ENCODE measurements at regions not wholly inside any gene's neighbourhood (a gene's known extent, or its start where the extent isn't known, plus 50 kb on each side); places are given as distances from the start of the nearest gene placed in this dataset.

- Histone ChIP-seq H3K27me3 (ENCODE audit: insufficient read depth, low read length) (no peaks in the 10 kb centered on the region), H3K27ac (ENCODE audit: low read depth, low read length) (no peak overlapping the region), H3K9me3 (ENCODE audit: control insufficient read depth in 1 of 2, low read length in 2 of 2) (no peaks in the 10 kb centered on the region), H3K4me3 (ENCODE audit: low read length in 2 of 2) (no peak overlapping the region), H3K4me1 (ENCODE audit: insufficient read depth, low read length) (no peaks in the 10 kb centered on the region), H3K36me3 (ENCODE audit: insufficient read depth, low read length) (no peaks in the 10 kb centered on the region)
- H3K36me3 Mint-ChIP-seq = no peaks in the 10 kb centered on the region
- no peak overlapping the region for H3K4me3 Mint-ChIP-seq
- DNase-seq = no peak
- intact Hi-C loops (cut with micrococcal nuclease) = no loop called here
- peaks cover 0 to 3% of the 10 kb centered on the region in 2 donors for H3K27me3 Mint-ChIP-seq
- H3K27ac Mint-ChIP-seq = no peak overlapping the region
- H3K9me3 Mint-ChIP-seq = no peaks in the 10 kb centered on the region
- ChIA-PET CTCF (ENCODE audit: partially characterized antibody) (no interaction called here), POLR2A (ENCODE audit: partially characterized antibody) (no interaction called here)
- H3K4me1 Mint-ChIP-seq = no peaks in the 10 kb centered on the region
These were observed 149.9 kb downstream of the NXNL2 start for GRCh38 chr9:88684845-88685244.

- Mint-ChIP-seq H3K4me1 (no peaks in the 10 kb centered on the region), H3K36me3 (no peaks in the 10 kb centered on the region), H3K27ac (no peak overlapping the region), H3K27me3 (peaks cover 0 to 3% of the 10 kb centered on the region in 2 donors), H3K9me3 (no peaks in the 10 kb centered on the region), H3K4me3 (no peak overlapping the region)
- H3K36me3 ChIP-seq (ENCODE audit: insufficient read depth, low read length) = no peaks in the 10 kb centered on the region
- no peaks in the 10 kb centered on the region for H3K4me1 ChIP-seq (ENCODE audit: insufficient read depth, low read length)
- CTCF ChIA-PET (ENCODE audit: partially characterized antibody) = no interaction called here
- no peak overlapping the region for H3K27ac ChIP-seq (ENCODE audit: low read depth, low read length)
- DNase-seq = no peak
- no peaks in the 10 kb centered on the region for H3K9me3 ChIP-seq (ENCODE audit: control insufficient read depth in 1 of 2, low read length in 2 of 2)
- POLR2A ChIA-PET (ENCODE audit: partially characterized antibody) = no interaction called here
- intact Hi-C loops (cut with micrococcal nuclease) = no loop called here
- no peak overlapping the region for H3K4me3 ChIP-seq (ENCODE audit: low read length in 2 of 2)
- H3K27me3 ChIP-seq (ENCODE audit: insufficient read depth, low read length) = no peaks in the 10 kb centered on the region
These were observed 151.0 kb downstream of the NXNL2 start for GRCh38 chr9:88685966-88686365.

- intact Hi-C loops (cut with micrococcal nuclease) = no loop called here
- no peaks in the 10 kb centered on the region for H3K27me3 ChIP-seq (ENCODE audit: insufficient read depth, low read length)
- Mint-ChIP-seq H3K36me3 (no peaks in the 10 kb centered on the region), H3K27ac (no peak overlapping the region), H3K4me1 (no peaks in the 10 kb centered on the region), H3K9me3 (peaks cover 0 to 14% (median 6%) of the 10 kb centered on the region in 8 donors), H3K27me3 (peaks cover 5 to 8% of the 10 kb centered on the region in 2 donors), H3K4me3 (no peak overlapping the region)
- no peak overlapping the region for H3K27ac ChIP-seq (ENCODE audit: low read depth, low read length)
- H3K9me3 ChIP-seq (ENCODE audit: control insufficient read depth in 1 of 2, low read length in 2 of 2) = no peaks in the 10 kb centered on the region
- no peak for DNase-seq
- no peak overlapping the region for H3K4me3 ChIP-seq (ENCODE audit: low read length in 2 of 2)
- no peaks in the 10 kb centered on the region for H3K4me1 ChIP-seq (ENCODE audit: insufficient read depth, low read length)
- ChIA-PET CTCF (ENCODE audit: partially characterized antibody) (no interaction called here), POLR2A (ENCODE audit: partially characterized antibody) (no interaction called here)
- H3K36me3 ChIP-seq (ENCODE audit: insufficient read depth, low read length) = no peaks in the 10 kb centered on the region
These were observed 154.7 kb downstream of the NXNL2 start for GRCh38 chr9:88689509-88690298.

GRCh38 chr9:88690628-88691027, 155.7 kb downstream of the NXNL2 start:
- H3K9me3 ChIP-seq (ENCODE audit: control insufficient read depth in 1 of 2, low read length in 2 of 2) = no peaks in the 10 kb centered on the region
- ChIA-PET POLR2A (ENCODE audit: partially characterized antibody) (no interaction called here), CTCF (ENCODE audit: partially characterized antibody) (no interaction called here)
- H3K36me3 ChIP-seq (ENCODE audit: insufficient read depth, low read length) = no peaks in the 10 kb centered on the region
- Mint-ChIP-seq H3K27ac (no peak overlapping the region), H3K4me3 (no peak overlapping the region), H3K9me3 (peaks cover 0 to 14% (median 7%) of the 10 kb centered on the region in 8 donors), H3K4me1 (no peaks in the 10 kb centered on the region), H3K27me3 (peaks cover 7 to 8% of the 10 kb centered on the region in 2 donors), H3K36me3 (no peaks in the 10 kb centered on the region)
- DNase-seq = no peak
- no peak overlapping the region for H3K4me3 ChIP-seq (ENCODE audit: low read length in 2 of 2)
- H3K27me3 ChIP-seq (ENCODE audit: insufficient read depth, low read length) = no peaks in the 10 kb centered on the region
- intact Hi-C loops (cut with micrococcal nuclease) = no loop called here
- H3K4me1 ChIP-seq (ENCODE audit: insufficient read depth, low read length) = no peaks in the 10 kb centered on the region
- no peak overlapping the region for H3K27ac ChIP-seq (ENCODE audit: low read depth, low read length)

- intact Hi-C loops (cut with micrococcal nuclease) = no loop called here
These were observed 156.1 kb downstream of the NXNL2 start for GRCh38 chr9:88691091-88691490.

GRCh38 chr9:88691811-88692210, 156.8 kb downstream of the NXNL2 start:
- H3K27me3 Mint-ChIP-seq = peaks cover 7 to 8% of the 10 kb centered on the region in 2 donors
- H3K4me1 ChIP-seq (ENCODE audit: insufficient read depth, low read length) = no peaks in the 10 kb centered on the region
- H3K9me3 Mint-ChIP-seq = peaks cover 0 to 14% (median 7%) of the 10 kb centered on the region in 8 donors
- H3K9me3 ChIP-seq (ENCODE audit: control insufficient read depth in 1 of 2, low read length in 2 of 2) = no peaks in the 10 kb centered on the region
- H3K4me3 Mint-ChIP-seq = no peak overlapping the region
- H3K4me3 ChIP-seq (ENCODE audit: low read length in 2 of 2) = no peak overlapping the region
- H3K36me3 ChIP-seq (ENCODE audit: insufficient read depth, low read length) = no peaks in the 10 kb centered on the region
- no peaks in the 10 kb centered on the region for H3K4me1 Mint-ChIP-seq
- intact Hi-C loops (cut with micrococcal nuclease) = no loop called here
- no peak overlapping the region for H3K27ac Mint-ChIP-seq
- no peak overlapping the region for H3K27ac ChIP-seq (ENCODE audit: low read depth, low read length)
- no peaks in the 10 kb centered on the region for H3K36me3 Mint-ChIP-seq
- ChIA-PET CTCF (ENCODE audit: partially characterized antibody) (no interaction called here), POLR2A (ENCODE audit: partially characterized antibody) (no interaction called here)
- H3K27me3 ChIP-seq (ENCODE audit: insufficient read depth, low read length) = no peaks in the 10 kb centered on the region
- no peak for DNase-seq

More at GRCh38 chr9:88691091-88691490, 156.1 kb downstream of the NXNL2 start:
- peaks cover 0 to 14% (median 7%) of the 10 kb centered on the region in 8 donors for H3K9me3 Mint-ChIP-seq
- peaks cover 7 to 8% of the 10 kb centered on the region in 2 donors for H3K27me3 Mint-ChIP-seq
- POLR2A ChIA-PET (ENCODE audit: partially characterized antibody) = no interaction called here
- no peaks in the 10 kb centered on the region for H3K36me3 Mint-ChIP-seq
- no peaks in the 10 kb centered on the region for H3K36me3 ChIP-seq (ENCODE audit: insufficient read depth, low read length)
- H3K4me1 ChIP-seq (ENCODE audit: insufficient read depth, low read length) = no peaks in the 10 kb centered on the region
- H3K4me3 Mint-ChIP-seq = no peak overlapping the region
- H3K4me1 Mint-ChIP-seq = no peaks in the 10 kb centered on the region
- no peak overlapping the region for H3K27ac Mint-ChIP-seq
- no peak overlapping the region for H3K27ac ChIP-seq (ENCODE audit: low read depth, low read length)
- no peaks in the 10 kb centered on the region for H3K27me3 ChIP-seq (ENCODE audit: insufficient read depth, low read length)
- no peak for DNase-seq
- no peaks in the 10 kb centered on the region for H3K9me3 ChIP-seq (ENCODE audit: control insufficient read depth in 1 of 2, low read length in 2 of 2)
- H3K4me3 ChIP-seq (ENCODE audit: low read length in 2 of 2) = no peak overlapping the region
- CTCF ChIA-PET (ENCODE audit: partially characterized antibody) = no interaction called here

- H3K27ac ChIP-seq (ENCODE audit: low read depth, low read length) = no peak overlapping the region
- H3K4me3 Mint-ChIP-seq = no peak overlapping the region
- no peak for DNase-seq
- ChIA-PET CTCF (ENCODE audit: partially characterized antibody) (no interaction called here), POLR2A (ENCODE audit: partially characterized antibody) (no interaction called here)
- H3K36me3 ChIP-seq (ENCODE audit: insufficient read depth, low read length) = no peaks in the 10 kb centered on the region
- peaks cover 0 to 14% (median 7%) of the 10 kb centered on the region in 8 donors for H3K9me3 Mint-ChIP-seq
- H3K9me3 ChIP-seq (ENCODE audit: control insufficient read depth in 1 of 2, low read length in 2 of 2) = no peaks in the 10 kb centered on the region
- no peak overlapping the region for H3K27ac Mint-ChIP-seq
- no peaks in the 10 kb centered on the region for H3K27me3 ChIP-seq (ENCODE audit: insufficient read depth, low read length)
- H3K36me3 Mint-ChIP-seq = no peaks in the 10 kb centered on the region
- H3K27me3 Mint-ChIP-seq = peaks cover 5 to 7% of the 10 kb centered on the region in 2 donors
- intact Hi-C loops (cut with micrococcal nuclease) = no loop called here
- no peaks in the 10 kb centered on the region for H3K4me1 ChIP-seq (ENCODE audit: insufficient read depth, low read length)
- H3K4me1 Mint-ChIP-seq = no peaks in the 10 kb centered on the region
- no peak overlapping the region for H3K4me3 ChIP-seq (ENCODE audit: low read length in 2 of 2)
These were observed 157.8 kb downstream of the NXNL2 start for GRCh38 chr9:88692827-88693226.
